ENCODE measurements at regions not wholly inside any gene's neighbourhood (a gene's known extent, or its start where the extent isn't known, plus 50 kb on each side); places are given as distances from the start of the nearest gene placed in this dataset.

GRCh38 chr6:14192216-14192788 is 74.7 kb downstream of the CD83 start:
- Histone ChIP-seq H3K4me1 (no peaks in the 10 kb centered on the region), H3K4me3 (no peak overlapping the region), H3K27me3 (no peaks in the 10 kb centered on the region), H3K9me3 (no peaks in the 10 kb centered on the region), H3K36me3 (no peaks in the 10 kb centered on the region), H3K27ac (no peak overlapping the region)
- intact Hi-C loops (cut with DNase I; ENCODE audit: low total_unique reads) (no loop called here), in situ Hi-C loops (cut with MboI; ENCODE audit: low sequenced_read_pairs in 4 of 4) (no loop called here)
- no peak for DNase-seq
- TF ChIP-seq POLR2A (IDR thresholded peaks at IDR 0.05) (no peak), CTCF (IDR thresholded peaks at IDR 0.05 in 4 of 5, conservative IDR thresholded peaks at IDR 0.05 in 1 of 5) (no peak)
- ATAC-seq: no peak

GRCh38 chr6:14193524-14193923 is 76.0 kb downstream of the CD83 start:
- in situ Hi-C loops (cut with MboI; ENCODE audit: low sequenced_read_pairs in 4 of 4) (no loop called here), intact Hi-C loops (cut with DNase I; ENCODE audit: low total_unique reads) (no loop called here)
- H3K4me1 ChIP-seq: no peaks in the 10 kb centered on the region
- DNase-seq (no peak), ATAC-seq (no peak)
- no peaks in the 10 kb centered on the region for H3K9me3 ChIP-seq
- H3K4me3 ChIP-seq: no peak overlapping the region
- TF ChIP-seq POLR2A (IDR thresholded peaks at IDR 0.05): no peak
- no peak for TF ChIP-seq CTCF (IDR thresholded peaks at IDR 0.05 in 4 of 5, conservative IDR thresholded peaks at IDR 0.05 in 1 of 5)
- no peak overlapping the region for H3K27ac ChIP-seq
- H3K27me3 ChIP-seq: no peaks in the 10 kb centered on the region
- H3K36me3 ChIP-seq: no peaks in the 10 kb centered on the region

DNA sequence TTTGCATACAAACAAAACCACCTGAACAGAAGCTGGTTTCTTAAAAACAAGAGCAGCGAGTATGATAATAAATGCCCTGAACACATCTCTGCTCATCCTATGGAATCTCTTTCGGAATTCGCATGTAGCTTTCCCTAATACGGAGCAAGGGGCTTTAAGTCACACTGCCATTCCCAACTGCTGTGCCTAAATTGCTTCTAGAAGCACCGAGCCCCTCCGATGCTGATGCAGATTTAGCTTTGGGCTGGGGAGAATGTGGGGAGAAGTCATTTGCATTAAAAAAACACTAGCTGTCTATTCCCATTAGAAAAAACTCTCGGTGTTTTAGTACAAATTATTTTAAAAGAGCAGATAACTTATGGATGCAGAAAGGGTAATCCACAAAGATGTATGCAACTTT is 76.9 kb downstream of the CD83 start:
- in situ Hi-C loops (cut with MboI; ENCODE audit: low sequenced_read_pairs in 4 of 4): no loop called here
- ATAC-seq: no peak

DNA sequence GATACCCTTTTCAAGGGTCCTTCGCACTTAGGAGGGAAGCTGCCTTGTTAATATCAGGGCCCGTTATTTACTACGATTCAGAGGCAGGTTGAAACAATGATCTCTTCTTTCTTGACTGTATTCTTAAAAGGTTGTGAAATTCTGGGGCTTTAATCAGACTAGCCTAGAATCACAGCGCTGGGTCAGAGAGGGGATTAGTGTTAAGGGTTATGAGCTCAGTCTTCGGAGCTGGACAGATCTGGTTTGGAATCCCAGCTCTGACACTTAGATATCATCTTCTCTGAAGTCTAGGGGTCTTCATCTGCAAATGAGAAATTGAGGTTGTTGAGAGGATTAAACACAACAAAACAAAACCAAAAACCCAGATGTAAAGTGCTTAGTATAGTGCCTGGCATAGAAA is 77.4 kb downstream of the CD83 start:
- Histone ChIP-seq H3K36me3 (no peaks in the 10 kb centered on the region), H3K4me1 (no peaks in the 10 kb centered on the region), H3K9me3 (no peaks in the 10 kb centered on the region), H3K27me3 (no peaks in the 10 kb centered on the region), H3K4me3 (no peak overlapping the region), H3K27ac (no peak overlapping the region)
- intact Hi-C loops (cut with DNase I; ENCODE audit: low total_unique reads): no loop called here
- no peak for DNase-seq
- TF ChIP-seq CTCF (IDR thresholded peaks at IDR 0.05 in 4 of 5, conservative IDR thresholded peaks at IDR 0.05 in 1 of 5): no peak
- no peak for TF ChIP-seq POLR2A (IDR thresholded peaks at IDR 0.05)
- in situ Hi-C loops (cut with MboI; ENCODE audit: low sequenced_read_pairs in 4 of 4): no loop called here
- no peak for ATAC-seq

More for the DNA sequence above, 76.9 kb downstream of the CD83 start:
- no peaks in the 10 kb centered on the region for H3K36me3 ChIP-seq
- intact Hi-C loops (cut with DNase I; ENCODE audit: low total_unique reads): no loop called here
- no peak for DNase-seq
- H3K9me3 ChIP-seq: no peaks in the 10 kb centered on the region
- H3K27me3 ChIP-seq: no peaks in the 10 kb centered on the region
- TF ChIP-seq CTCF (IDR thresholded peaks at IDR 0.05 in 4 of 5, conservative IDR thresholded peaks at IDR 0.05 in 1 of 5) (no peak), POLR2A (IDR thresholded peaks at IDR 0.05) (no peak)
- no peak overlapping the region for H3K4me3 ChIP-seq
- no peak overlapping the region for H3K27ac ChIP-seq
- no peaks in the 10 kb centered on the region for H3K4me1 ChIP-seq

DNA sequence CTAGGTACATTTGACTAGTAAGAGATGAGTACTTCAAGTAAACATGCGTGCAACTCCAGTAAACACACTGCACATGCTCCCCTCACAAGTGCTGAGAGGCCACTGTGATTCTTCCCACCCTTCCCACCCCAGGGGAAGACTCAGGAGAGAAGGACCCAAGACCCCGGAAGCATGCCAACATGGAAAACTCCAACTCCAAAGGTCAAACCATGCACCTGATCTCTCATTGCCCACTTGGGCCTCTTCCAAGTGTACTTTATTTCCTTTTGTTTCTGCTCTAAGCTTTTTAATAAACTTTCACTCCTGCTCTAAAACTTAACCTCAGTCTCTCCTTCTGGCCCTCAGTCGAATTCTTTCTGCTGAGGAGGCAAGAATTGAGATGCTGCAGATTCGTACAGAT is 78.5 kb downstream of the CD83 start:
- Histone ChIP-seq H3K27me3 (no peaks in the 10 kb centered on the region), H3K9me3 (no peaks in the 10 kb centered on the region), H3K27ac (no peak overlapping the region), H3K4me1 (no peaks in the 10 kb centered on the region), H3K36me3 (no peaks in the 10 kb centered on the region), H3K4me3 (no peak overlapping the region)
- intact Hi-C loops (cut with DNase I; ENCODE audit: low total_unique reads) (no loop called here), in situ Hi-C loops (cut with MboI; ENCODE audit: low sequenced_read_pairs in 4 of 4) (no loop called here)
- DNase-seq: no peak
- TF ChIP-seq POLR2A (IDR thresholded peaks at IDR 0.05): no peak
- no peak for TF ChIP-seq CTCF (IDR thresholded peaks at IDR 0.05 in 4 of 5, conservative IDR thresholded peaks at IDR 0.05 in 1 of 5)
- no peak for ATAC-seq
